K562 (cell line): ENCODE measurements at regions not wholly inside any gene's neighbourhood (a gene's known extent, or its start where the extent isn't known, plus 50 kb on each side); places are given as distances from the start of the nearest gene placed in this dataset.

Source experiments
- ATAC-seq: fragments of 200-7000 bp; cut with Tn5 transposase; 3 replicates; pipeline ENCODE4 v1.9.1; 2020; ENCODE audit warnings: moderate library complexity
- BruUV-seq: library from RNA; stranded (reverse); fragments of 400-500 nt; replicated peaks from 2 replicates; lab custom pipeline; 2021; lab: Mats Ljungman, UMichigan
- CTCF ChIA-PET: fragments of 300-600 bp; formaldehyde crosslinking; extraction: SDS; loops from one replicate; lab custom pipeline; 2021; ENCODE audit warnings: low intra/inter-chr PET ratio; lab: Yijun Ruan, JAX
- POLR2A ChIA-PET: fragments of 300-600, 350-650 bp; sonication (Branson Sonifier 250); formaldehyde crosslinking; extraction: SDS; loops from one replicate; lab custom pipeline; 2021; ENCODE audit warnings: antibody characterized with exemption, inconsistent platforms; lab: Yijun Ruan, JAX
- DNase-seq, 4 experiments: peaks; one replicate each; pipeline versions ENCODE4 v3.0.0 to v3.0.0-alpha.2; 2011 to 2018; ENCODE audit warnings: low spot score in 3 of 4, mixed read lengths in 3 of 4; ENCODE audit errors: extremely low read depth in 1 of 4
- FAIRE-seq: peaks from 2 replicates; lab custom pipeline; 2011; peaks lifted over from hg19 to GRCh38; lab: Jason Lieb, UNC
- H2AFZ ChIP-seq: 2 replicates; pipeline ENCODE4 v1.6.0; 2011; ENCODE audit warnings: low read depth, low read length, control low read depth, inconsistent platforms
- H3K27ac ChIP-seq: fragments of 200-600 bp; 3 replicates; pipeline ENCODE4 v1.8.0; 2011; ENCODE audit warnings: low read depth, mild to moderate bottlenecking, control low read depth, inconsistent platforms, low read length, moderate library complexity, mixed read lengths; ENCODE audit errors: extremely low read depth
- H3K27me3 ChIP-seq, 2 experiments: fragments of 300-600 bp in 1 of 2; 2 replicates in 1 of 2; 3 replicates in 1 of 2; pipeline versions ENCODE4 v1.6.0 to v1.8.0; 2011; ENCODE audit warnings: inconsistent platforms in 2 of 2, low read length in 2 of 2, mild to moderate bottlenecking in 1 of 2, mixed read lengths in 1 of 2, moderate library complexity in 1 of 2; ENCODE audit not compliant: control insufficient read depth in 2 of 2, insufficient read depth in 2 of 2
- H3K36me3 ChIP-seq: fragments of 300-600 bp; 3 replicates; pipeline ENCODE4 v1.8.0; 2011; ENCODE audit warnings: mild to moderate bottlenecking, low read length, inconsistent platforms; ENCODE audit not compliant: control insufficient read depth, insufficient read depth
- H3K4me1 ChIP-seq, 2 experiments: fragments of 200-600 bp in 1 of 2; replicated peaks in 1 of 2; 2 replicates in 1 of 2; 3 replicates in 1 of 2; pipeline versions ENCODE4 v1.5.1 to v1.8.0; 2011; ENCODE audit warnings: inconsistent platforms in 2 of 2, low read length in 2 of 2, mild to moderate bottlenecking in 1 of 2, mixed read lengths in 1 of 2, moderate library complexity in 1 of 2; ENCODE audit not compliant: control insufficient read depth in 2 of 2, insufficient read depth in 2 of 2
- H3K4me2 ChIP-seq: 2 replicates; pipeline ENCODE4 v1.6.1; 2011; ENCODE audit warnings: low read length, control low read depth, inconsistent platforms, mixed read lengths; ENCODE audit not compliant: insufficient read depth
- H3K4me3 ChIP-seq: fragments of 200-600 bp; sonication (generic), shearing (Covaris generic); 2 replicates; pipeline ENCODE4 v1.5.1; 2016; ENCODE audit warnings: control low read depth, inconsistent platforms
- H3K79me2 ChIP-seq: fragments of 200-600 bp; 3 replicates; pipeline ENCODE4 v1.8.0; 2011; ENCODE audit warnings: low read length, inconsistent platforms; ENCODE audit not compliant: control insufficient read depth, insufficient read depth
- H3K9ac ChIP-seq, 2 experiments: 2 replicates each; pipeline versions ENCODE4 v1.6.0 to v1.6.1; 2011; ENCODE audit warnings: low read depth in 2 of 2, low read length in 2 of 2, control low read depth in 1 of 2, inconsistent platforms in 1 of 2, mild to moderate bottlenecking in 1 of 2, mixed read lengths in 1 of 2; ENCODE audit not compliant: insufficient read depth in 1 of 2
- H3K9me1 ChIP-seq: one replicate; pipeline ENCODE4 v1.6.0; 2011; ENCODE audit warnings: inconsistent platforms, mild to moderate bottlenecking, low read length, moderate library complexity; ENCODE audit not compliant: control insufficient read depth, insufficient read depth
- H3K9me3 ChIP-seq: replicated peaks from 2 replicates; pipeline ENCODE4 v1.5.1; 2011; ENCODE audit warnings: low read depth, low read length, inconsistent platforms; ENCODE audit not compliant: control insufficient read depth, insufficient read depth
- H4K20me1 ChIP-seq: replicated peaks from 2 replicates; pipeline ENCODE4 v1.6.1; 2011; ENCODE audit warnings: low read length, inconsistent platforms, mixed read lengths; ENCODE audit not compliant: control insufficient read depth, insufficient read depth
- ILK ChIP-seq: fragments of 450-650 bp; IDR thresholded peaks from 2 replicates; pipeline ENCODE4 v1.6.1; 2016; ENCODE audit warnings: missing genetic modification characterization, low read depth, mild to moderate bottlenecking, missing compliant biosample characterization, moderate library complexity, borderline replicate concordance
- TCF7 ChIP-seq: sonication (generic); IDR thresholded peaks from 2 replicates; pipeline ENCODE4 v1.6.1; 2016; ENCODE audit warnings: antibody characterized with exemption, borderline replicate concordance
- WGBS: fragments of 100-300 bp; shearing (Covaris generic); methylation state at CpG from one replicate; pipeline ENCODE4 v1.1.6; 2016; ENCODE audit warnings: low coverage, mixed read lengths; ENCODE audit not compliant: insufficient coverage; ENCODE audit errors: missing lambda C conversion rate; 5-methylcytosine and 5-hydroxymethylcytosine counted together
- in situ Hi-C: fragments of 300-500 bp; cut with MboI; formaldehyde crosslinking; loops from 4 replicates; pipeline ENCODE4 v1.15.0; 2018; ENCODE audit warnings: inconsistent platforms, mixed read lengths
- intact Hi-C: fragments of 100-400 bp; cut with micrococcal nuclease; formaldehyde crosslinking; loops from 2 replicates; pipeline ENCODE4 v1.14.2; 2022
- TF ChIP-seq, protein P1 (sequence below): sonication (generic); formaldehyde crosslinking; IDR thresholded peaks from 2 replicates; pipeline ENCODE4 v1.8.1; 2023; ENCODE audit warnings: mild to moderate bottlenecking, missing genetic modification reagents

- no peaks in the 10 kb centered on the region for H4K20me1 ChIP-seq
- BruUV-seq: no TSS peak
- H3K9me3 ChIP-seq: no peaks in the 10 kb centered on the region
- intact Hi-C loops: no loop called here
- H3K4me3 ChIP-seq: no peak overlapping the region
- no peak overlapping the region for H3K27ac ChIP-seq
- in situ Hi-C loops: no loop called here
- no peak overlapping the region for H2AFZ ChIP-seq
- H3K4me1 ChIP-seq: no peaks in the 10 kb centered on the region
- ChIA-PET POLR2A (no interaction called here), CTCF (no interaction called here)
- H3K27me3 ChIP-seq: no peaks in the 10 kb centered on the region
- no peak for FAIRE-seq
- DNase-seq: no peak
- H3K9ac ChIP-seq: no peak overlapping the region
- H3K4me2 ChIP-seq: no peak overlapping the region
- 0% methylated on average over 7 of the region's 7 CpGs for WGBS
- no peak for ATAC-seq
- no peaks in the 10 kb centered on the region for H3K36me3 ChIP-seq
- no peak for TF ChIP-seq TCF7
- no peak for TF ChIP-seq ILK (tag)
- TF ChIP-seq, protein P1, sequence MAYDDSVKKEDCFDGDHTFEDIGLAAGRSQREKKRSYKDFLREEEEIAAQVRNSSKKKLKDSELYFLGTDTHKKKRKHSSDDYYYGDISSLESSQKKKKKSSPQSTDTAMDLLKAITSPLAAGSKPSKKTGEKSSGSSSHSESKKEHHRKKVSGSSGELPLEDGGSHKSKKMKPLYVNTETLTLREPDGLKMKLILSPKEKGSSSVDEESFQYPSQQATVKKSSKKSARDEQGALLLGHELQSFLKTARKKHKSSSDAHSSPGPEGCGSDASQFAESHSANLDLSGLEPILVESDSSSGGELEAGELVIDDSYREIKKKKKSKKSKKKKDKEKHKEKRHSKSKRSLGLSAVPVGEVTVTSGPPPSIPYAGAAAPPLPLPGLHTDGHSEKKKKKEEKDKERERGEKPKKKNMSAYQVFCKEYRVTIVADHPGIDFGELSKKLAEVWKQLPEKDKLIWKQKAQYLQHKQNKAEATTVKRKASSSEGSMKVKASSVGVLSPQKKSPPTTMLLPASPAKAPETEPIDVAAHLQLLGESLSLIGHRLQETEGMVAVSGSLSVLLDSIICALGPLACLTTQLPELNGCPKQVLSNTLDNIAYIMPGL: no peak
- no peaks in the 10 kb centered on the region for H3K79me2 ChIP-seq
- H3K9me1 ChIP-seq: no peaks in the 10 kb centered on the region
These were observed 1103.0 kb downstream of the PLA2G4A start for GRCh38 chr1:187931776-187932175.
